ENCODE measurements at regions not wholly inside any gene's neighbourhood (a gene's known extent, or its start where the extent isn't known, plus 50 kb on each side); places are given as distances from the start of the nearest gene placed in this dataset.

DNA sequence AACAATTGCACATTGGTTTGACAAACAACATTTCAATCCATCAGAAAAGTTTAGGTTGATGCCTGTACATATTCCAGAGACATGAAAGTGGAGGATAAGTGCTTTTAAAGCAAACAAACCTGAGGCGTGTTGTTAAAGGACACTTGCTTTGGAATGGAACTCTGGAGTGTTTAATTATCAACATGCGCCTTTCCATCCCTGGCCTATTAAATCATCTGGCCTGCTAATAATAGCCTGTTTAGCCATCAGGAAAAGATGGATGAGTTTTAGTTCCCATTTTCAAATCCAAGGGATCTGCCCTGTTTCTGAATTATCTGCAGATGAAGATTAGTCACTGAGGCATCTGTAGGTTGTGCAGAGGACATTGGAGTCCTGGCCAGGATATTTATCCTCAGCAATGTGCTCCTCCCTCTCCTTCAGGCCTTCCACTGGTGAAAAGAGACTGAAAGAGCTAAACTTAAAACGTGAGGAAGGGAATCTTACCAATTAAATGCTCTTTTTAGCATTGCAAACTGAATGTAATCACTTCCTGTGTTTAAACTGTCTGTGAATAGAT is 388.9 kb downstream of the PPARGC1A start:
- no peaks in the 10 kb centered on the region for H3K27me3 Mint-ChIP-seq (ENCODE audit: low read depth)
- DNase-seq (ENCODE audit: low spot score in 2 of 2, unreplicated experiment in 2 of 2), result no peak
- TF ChIP-seq, protein P1, sequence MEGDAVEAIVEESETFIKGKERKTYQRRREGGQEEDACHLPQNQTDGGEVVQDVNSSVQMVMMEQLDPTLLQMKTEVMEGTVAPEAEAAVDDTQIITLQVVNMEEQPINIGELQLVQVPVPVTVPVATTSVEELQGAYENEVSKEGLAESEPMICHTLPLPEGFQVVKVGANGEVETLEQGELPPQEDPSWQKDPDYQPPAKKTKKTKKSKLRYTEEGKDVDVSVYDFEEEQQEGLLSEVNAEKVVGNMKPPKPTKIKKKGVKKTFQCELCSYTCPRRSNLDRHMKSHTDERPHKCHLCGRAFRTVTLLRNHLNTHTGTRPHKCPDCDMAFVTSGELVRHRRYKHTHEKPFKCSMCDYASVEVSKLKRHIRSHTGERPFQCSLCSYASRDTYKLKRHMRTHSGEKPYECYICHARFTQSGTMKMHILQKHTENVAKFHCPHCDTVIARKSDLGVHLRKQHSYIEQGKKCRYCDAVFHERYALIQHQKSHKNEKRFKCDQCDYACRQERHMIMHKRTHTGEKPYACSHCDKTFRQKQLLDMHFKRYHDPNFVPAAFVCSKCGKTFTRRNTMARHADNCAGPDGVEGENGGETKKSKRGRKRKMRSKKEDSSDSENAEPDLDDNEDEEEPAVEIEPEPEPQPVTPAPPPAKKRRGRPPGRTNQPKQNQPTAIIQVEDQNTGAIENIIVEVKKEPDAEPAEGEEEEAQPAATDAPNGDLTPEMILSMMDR (IDR thresholded peaks at IDR 0.05; ENCODE audit: unreplicated experiment), result no peak
- no peak overlapping the region for H3K4me3 Mint-ChIP-seq
- H3K4me1 Mint-ChIP-seq, result no peaks in the 10 kb centered on the region
- no peak overlapping the region for H3K27ac Mint-ChIP-seq
- no peaks in the 10 kb centered on the region for H3K36me3 Mint-ChIP-seq
- H3K9me3 Mint-ChIP-seq, result peaks cover 14% of the 10 kb centered on the region

DNA sequence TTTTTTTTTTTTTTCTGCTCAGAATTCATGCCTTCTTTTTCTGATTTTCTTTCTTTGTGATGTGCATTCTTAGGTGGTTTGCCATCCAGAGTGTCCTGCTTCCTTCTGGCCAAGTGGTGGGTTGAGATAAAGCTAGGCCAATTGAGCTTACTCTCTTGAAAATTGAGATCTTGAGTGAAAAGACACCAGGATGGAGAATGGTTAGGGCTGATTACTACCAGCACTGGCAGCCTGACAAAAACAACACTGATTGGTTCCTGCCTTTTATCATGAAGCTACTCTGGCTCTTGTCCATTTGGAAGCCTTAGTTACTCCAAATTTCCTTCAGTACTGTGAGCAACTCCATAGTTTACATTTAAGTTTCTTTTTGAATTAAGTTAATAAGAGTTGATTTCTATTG is 404.0 kb downstream of the PPARGC1A start:
- H3K4me3 Mint-ChIP-seq, result no peak overlapping the region
- no peaks in the 10 kb centered on the region for H3K27me3 Mint-ChIP-seq (ENCODE audit: low read depth)
- H3K36me3 Mint-ChIP-seq, result no peaks in the 10 kb centered on the region
- no peaks in the 10 kb centered on the region for H3K4me1 Mint-ChIP-seq
- no peak overlapping the region for H3K27ac Mint-ChIP-seq
- H3K9me3 Mint-ChIP-seq, result no peaks in the 10 kb centered on the region
- TF ChIP-seq, protein P1 (IDR thresholded peaks at IDR 0.05; ENCODE audit: unreplicated experiment), result no peak
- DNase-seq (ENCODE audit: low spot score in 2 of 2, unreplicated experiment in 2 of 2), result no peak

DNA sequence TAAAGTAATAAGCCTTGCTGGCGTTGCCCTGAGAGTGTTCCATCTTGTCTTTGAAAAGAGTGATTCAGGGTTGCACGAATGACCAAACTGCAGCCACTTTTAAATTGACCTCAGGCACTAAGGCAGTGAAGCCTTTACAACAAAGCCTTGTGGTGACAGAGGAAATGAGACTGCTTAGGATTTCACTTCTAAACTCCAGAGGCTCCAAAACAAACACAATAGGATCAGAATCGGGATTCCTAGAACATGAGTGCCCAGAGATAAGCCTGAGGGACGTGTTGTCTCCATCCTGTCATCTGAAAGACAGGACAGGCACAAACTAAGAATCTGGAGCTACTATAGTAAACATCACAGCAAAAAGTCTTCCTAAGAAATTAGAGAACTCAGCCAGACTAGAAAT is 405.2 kb downstream of the PPARGC1A start:
- H3K4me1 Mint-ChIP-seq, result no peaks in the 10 kb centered on the region
- DNase-seq (ENCODE audit: low spot score in 2 of 2, unreplicated experiment in 2 of 2), result no peak
- H3K36me3 Mint-ChIP-seq, result no peaks in the 10 kb centered on the region
- no peak overlapping the region for H3K27ac Mint-ChIP-seq
- H3K9me3 Mint-ChIP-seq, result no peaks in the 10 kb centered on the region
- H3K27me3 Mint-ChIP-seq (ENCODE audit: low read depth), result no peaks in the 10 kb centered on the region
- no peak overlapping the region for H3K4me3 Mint-ChIP-seq
- TF ChIP-seq, protein P1 (IDR thresholded peaks at IDR 0.05; ENCODE audit: unreplicated experiment), result no peak

DNA sequence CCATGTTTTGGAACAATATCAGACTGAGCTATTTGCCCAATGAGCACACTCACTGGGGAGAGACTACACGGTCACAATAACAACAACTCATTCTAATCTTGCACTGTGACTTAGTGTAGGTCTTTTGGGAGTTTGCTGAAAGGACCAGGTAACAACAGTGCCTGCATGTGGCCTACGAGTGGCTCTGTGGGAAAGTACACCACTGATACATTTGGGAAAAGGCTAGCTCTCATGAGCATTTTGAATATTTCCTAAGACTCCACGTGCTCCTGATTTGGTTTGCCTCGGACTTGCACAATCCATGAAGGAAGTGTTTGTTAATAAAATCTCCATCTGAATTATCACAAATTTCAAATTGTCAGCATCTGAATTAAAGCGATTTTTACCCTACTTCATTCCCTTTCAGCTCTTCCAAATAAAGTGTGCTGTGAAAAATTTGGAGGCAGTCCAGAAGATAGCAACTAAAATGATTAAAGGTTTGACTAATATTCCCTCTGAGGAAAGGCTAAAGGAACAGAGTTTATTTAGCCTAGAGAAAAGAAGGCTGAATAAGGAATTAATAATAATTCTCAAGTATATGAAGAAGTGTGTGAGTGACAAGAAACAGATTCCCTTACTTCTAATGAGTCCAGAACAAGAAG is 406.4 kb downstream of the PPARGC1A start:
- Mint-ChIP-seq H3K4me3 (no peak overlapping the region), H3K9me3 (no peaks in the 10 kb centered on the region), H3K27me3 (ENCODE audit: low read depth) (no peaks in the 10 kb centered on the region), H3K4me1 (no peaks in the 10 kb centered on the region), H3K27ac (no peak overlapping the region), H3K36me3 (no peaks in the 10 kb centered on the region)
- TF ChIP-seq, protein P1 (IDR thresholded peaks at IDR 0.05; ENCODE audit: unreplicated experiment), result no peak
- DNase-seq (ENCODE audit: low spot score in 2 of 2, unreplicated experiment in 2 of 2), result no peak

DNA sequence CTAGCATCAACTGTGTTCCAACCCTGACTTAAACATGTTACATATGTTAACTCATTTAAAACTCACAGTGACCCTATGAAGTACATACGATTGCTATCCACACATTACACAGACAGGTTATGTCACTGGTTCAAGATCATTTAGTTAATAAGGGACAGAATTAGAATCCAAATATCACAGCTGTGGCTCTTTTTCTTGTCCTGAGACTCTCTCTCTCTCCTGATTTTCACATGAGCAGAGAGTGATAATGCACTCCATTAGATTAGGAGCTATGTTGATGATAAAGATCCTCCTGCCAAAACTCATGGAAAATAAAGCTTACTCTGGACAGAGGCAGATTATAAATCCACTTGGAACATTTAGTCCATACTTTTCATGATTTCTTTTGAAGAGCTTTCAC is 408.3 kb downstream of the PPARGC1A start:
- H3K27ac Mint-ChIP-seq, result no peak overlapping the region
- no peak overlapping the region for H3K4me3 Mint-ChIP-seq
- no peaks in the 10 kb centered on the region for H3K9me3 Mint-ChIP-seq
- TF ChIP-seq, protein P1 (IDR thresholded peaks at IDR 0.05; ENCODE audit: unreplicated experiment), result no peak
- no peak for DNase-seq (ENCODE audit: low spot score in 2 of 2, unreplicated experiment in 2 of 2)
- H3K27me3 Mint-ChIP-seq (ENCODE audit: low read depth), result no peaks in the 10 kb centered on the region
- no peaks in the 10 kb centered on the region for H3K36me3 Mint-ChIP-seq
- no peaks in the 10 kb centered on the region for H3K4me1 Mint-ChIP-seq

All from mesothelial cell of epicardium (in vitro differentiated cells).